Peyer's patch (tissue), 4 donors: ENCODE measurements at regions not wholly inside any gene's neighbourhood (a gene's known extent, or its start where the extent isn't known, plus 50 kb on each side); places are given as distances from the start of the nearest gene placed in this dataset.

Experiments
- CTCF ChIP-seq, 6 experiments: fragments of 450-650 bp in 4 of 6; fragments of 200-600 bp in 2 of 6; sonication (generic) in 1 of 6; IDR thresholded peaks; one replicate each; pipeline ENCODE4 v1.5.1; 2017 to 2019; ENCODE audit warnings: antibody characterized with exemption in 6 of 6, mild to moderate bottlenecking in 3 of 6, moderate library complexity in 1 of 6
- POLR2A ChIP-seq, 2 donors: fragments of 450-650 bp; IDR thresholded peaks; one replicate each; pipeline ENCODE4 v1.5.1; 2017; ENCODE audit warnings: antibody characterized with exemption in 2 of 2, mild to moderate bottlenecking in 2 of 2, moderate library complexity in 2 of 2

- peak in 1 of 6 experiments; percentile 14 for TF ChIP-seq CTCF (IDR thresholded peaks at IDR 0.05)
- TF ChIP-seq POLR2A (IDR thresholded peaks at IDR 0.05) = no peak
Observed at GRCh38 chr15:62691008-62691407, 351.5 kb upstream of the TPM1 start.
